Chondrocyte (in vitro differentiated cells): ENCODE measurements at regions not wholly inside any gene's neighbourhood (a gene's known extent, or its start where the extent isn't known, plus 50 kb on each side); places are given as distances from the start of the nearest gene placed in this dataset.

Source experiments
- DNase-seq: peaks from one replicate; pipeline ENCODE4 v3.0.0; 2021; ENCODE audit warnings: mixed read lengths, low spot score
- H3K27ac Mint-ChIP-seq: one replicate; pipeline ENCODE4 v1.8.0; 2021; ENCODE audit warnings: mild to moderate bottlenecking, moderate library complexity, mixed read lengths; ENCODE audit not compliant: unreplicated experiment
- H3K27me3 Mint-ChIP-seq: 2 replicates; pipeline ENCODE4 v1.8.0; 2021; ENCODE audit warnings: low read depth, mixed read lengths
- H3K36me3 Mint-ChIP-seq: 2 replicates; pipeline ENCODE4 v1.8.0; 2021; ENCODE audit warnings: low read depth, mixed read lengths
- H3K4me1 Mint-ChIP-seq: 2 replicates; pipeline ENCODE4 v1.8.0; 2021; ENCODE audit warnings: low read depth, mild to moderate bottlenecking, mixed read lengths
- H3K4me3 Mint-ChIP-seq: one replicate; pipeline ENCODE4 v1.8.0; 2021; ENCODE audit warnings: mild to moderate bottlenecking, moderate library complexity, mixed read lengths; ENCODE audit not compliant: unreplicated experiment
- H3K9me3 Mint-ChIP-seq: 2 replicates; pipeline ENCODE4 v1.8.0; 2021; ENCODE audit warnings: low read depth, mixed read lengths
- CTCF ChIP-seq: fragments of 200-600 bp; sonication (generic); IDR thresholded peaks from 2 replicates; pipeline ENCODE4 v1.5.0; 2021; ENCODE audit warnings: antibody characterized with exemption, mild to moderate bottlenecking, moderate library complexity

DNA sequence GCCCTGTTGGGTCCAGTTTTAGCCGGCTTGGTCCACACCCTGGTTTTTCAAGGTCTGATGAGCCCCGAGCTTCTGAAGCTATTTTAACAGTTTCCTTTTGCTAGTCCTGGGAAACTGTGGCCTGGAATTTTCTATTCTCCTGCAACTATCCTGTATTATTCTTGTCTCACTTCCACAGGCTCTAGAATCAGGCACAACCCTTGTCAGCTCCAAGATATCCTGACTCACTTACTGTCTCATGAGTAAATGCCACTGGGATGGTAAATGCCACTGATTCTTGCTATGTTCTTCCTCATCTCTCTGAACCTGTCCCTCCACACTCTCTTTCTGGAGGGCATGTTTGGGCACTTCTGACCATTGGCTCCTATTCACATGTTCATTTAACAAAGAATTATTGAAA is 611.5 kb upstream of the IGFBP3 start:
- peak overlapping the region; percentile 65 for H3K27ac Mint-ChIP-seq
- TF ChIP-seq CTCF: no peak
- H3K36me3 Mint-ChIP-seq: no peaks in the 10 kb centered on the region
- H3K9me3 Mint-ChIP-seq: peaks cover 4% of the 10 kb centered on the region
- peaks cover 42% of the 10 kb centered on the region for H3K4me1 Mint-ChIP-seq
- H3K4me3 Mint-ChIP-seq: no peak overlapping the region
- H3K27me3 Mint-ChIP-seq: no peaks in the 10 kb centered on the region
- no peak for DNase-seq

GRCh38 chr7:46530081-46530750 is 609.1 kb upstream of the IGFBP3 start:
- H3K4me1 Mint-ChIP-seq: peaks cover 40% of the 10 kb centered on the region

GRCh38 chr7:46527360-46527759 is 606.3 kb upstream of the IGFBP3 start:
- no peak for TF ChIP-seq CTCF
- Mint-ChIP-seq H3K36me3 (no peaks in the 10 kb centered on the region), H3K27ac (no peak overlapping the region), H3K27me3 (no peaks in the 10 kb centered on the region), H3K4me1 (peaks cover 25% of the 10 kb centered on the region), H3K9me3 (peaks cover 7% of the 10 kb centered on the region), H3K4me3 (no peak overlapping the region)
- DNase-seq: no peak

More at GRCh38 chr7:46530081-46530750, 609.1 kb upstream of the IGFBP3 start:
- H3K36me3 Mint-ChIP-seq: no peaks in the 10 kb centered on the region
- H3K4me3 Mint-ChIP-seq: no peak overlapping the region
- H3K27me3 Mint-ChIP-seq: no peaks in the 10 kb centered on the region
- peaks cover 7% of the 10 kb centered on the region for H3K9me3 Mint-ChIP-seq
- no peak for DNase-seq
- H3K27ac Mint-ChIP-seq: no peak overlapping the region
- no peak for TF ChIP-seq CTCF

GRCh38 chr7:46525876-46526275 is 604.8 kb upstream of the IGFBP3 start:
- Mint-ChIP-seq H3K4me3 (no peak overlapping the region), H3K36me3 (no peaks in the 10 kb centered on the region)
- TF ChIP-seq CTCF: no peak

GRCh38 chr7:46524350-46524749 is 603.3 kb upstream of the IGFBP3 start:
- Mint-ChIP-seq H3K27me3 (no peaks in the 10 kb centered on the region), H3K27ac (no peak overlapping the region), H3K4me1 (peaks cover 21% of the 10 kb centered on the region), H3K4me3 (no peak overlapping the region), H3K9me3 (peaks cover 2% of the 10 kb centered on the region), H3K36me3 (no peaks in the 10 kb centered on the region)
- no peak for TF ChIP-seq CTCF
- no peak for DNase-seq

More at GRCh38 chr7:46525876-46526275, 604.8 kb upstream of the IGFBP3 start:
- Mint-ChIP-seq H3K27ac (peak overlapping the region; percentile 30), H3K4me1 (peaks cover 21% of the 10 kb centered on the region), H3K27me3 (no peaks in the 10 kb centered on the region), H3K9me3 (peaks cover 2% of the 10 kb centered on the region)
- DNase-seq: no peak
